IPS-15b (cell line): ENCODE measurements at regions not wholly inside any gene's neighbourhood (a gene's known extent, or its start where the extent isn't known, plus 50 kb on each side); places are given as distances from the start of the nearest gene placed in this dataset.

ENCODE experiments used
- H3K27me3 ChIP-seq: one replicate; pipeline ENCODE4 v1.6.1; 2013; ENCODE audit warnings: low read length; ENCODE audit not compliant: control insufficient read depth, insufficient read depth
- H3K36me3 ChIP-seq: one replicate; pipeline ENCODE4 v1.6.1; 2013; ENCODE audit warnings: low read length; ENCODE audit not compliant: control insufficient read depth, insufficient read depth
- H3K4me1 ChIP-seq: one replicate; pipeline ENCODE4 v1.6.1; 2013; ENCODE audit warnings: mild to moderate bottlenecking, low read length; ENCODE audit not compliant: control insufficient read depth, insufficient read depth
- H3K4me3 ChIP-seq: one replicate; pipeline ENCODE4 v1.5.1; 2013; ENCODE audit warnings: low read depth, low read length
- H3K9ac ChIP-seq: one replicate; pipeline ENCODE4 v1.6.1; 2013; ENCODE audit warnings: low read depth, mild to moderate bottlenecking, low read length
- H3K9me3 ChIP-seq: one replicate; pipeline ENCODE4 v1.6.1; 2013; ENCODE audit warnings: mild to moderate bottlenecking, low read length; ENCODE audit not compliant: control insufficient read depth, insufficient read depth

GRCh38 chr6:138597336-138597735, 98.0 kb upstream of the NHSL1 start:
- H3K9ac ChIP-seq = no peak overlapping the region
- H3K4me1 ChIP-seq = peaks cover 34% of the 10 kb centered on the region
- H3K4me3 ChIP-seq = no peak overlapping the region
- no peaks in the 10 kb centered on the region for H3K9me3 ChIP-seq
- no peaks in the 10 kb centered on the region for H3K27me3 ChIP-seq
- no peaks in the 10 kb centered on the region for H3K36me3 ChIP-seq

DNA sequence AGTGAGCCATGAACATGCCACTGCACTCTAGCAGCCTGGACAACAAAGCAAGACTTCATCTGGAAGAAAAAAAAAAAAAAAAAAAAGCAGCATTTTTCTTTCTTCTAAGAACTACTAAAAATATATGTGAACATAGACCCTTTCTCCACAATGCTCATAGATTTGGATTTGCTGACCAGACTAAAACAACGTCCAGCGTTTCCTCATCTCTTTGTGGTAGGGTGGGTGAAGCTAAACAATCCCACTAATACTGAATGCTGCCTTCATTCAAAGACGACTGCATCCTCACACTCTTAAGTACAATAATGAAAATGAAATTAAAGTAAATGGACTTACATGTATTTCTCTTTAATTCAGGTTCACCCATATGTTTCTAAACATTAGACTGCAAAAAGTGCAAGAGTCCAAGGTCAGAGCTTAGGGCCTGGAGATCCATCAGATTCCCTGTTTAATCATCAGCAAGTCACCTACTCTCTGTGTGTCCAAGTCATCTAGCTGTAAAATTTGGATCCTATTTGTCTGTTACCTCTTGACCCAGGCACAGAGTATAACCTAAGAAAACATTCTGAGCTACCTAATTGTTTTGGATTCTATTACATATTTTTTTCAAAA, 99.4 kb upstream of the NHSL1 start:
- H3K27me3 ChIP-seq = no peaks in the 10 kb centered on the region
- H3K9me3 ChIP-seq = no peaks in the 10 kb centered on the region
- no peaks in the 10 kb centered on the region for H3K36me3 ChIP-seq
- H3K4me1 ChIP-seq = peaks cover 22% of the 10 kb centered on the region
- no peak overlapping the region for H3K4me3 ChIP-seq
- H3K9ac ChIP-seq = no peak overlapping the region

DNA sequence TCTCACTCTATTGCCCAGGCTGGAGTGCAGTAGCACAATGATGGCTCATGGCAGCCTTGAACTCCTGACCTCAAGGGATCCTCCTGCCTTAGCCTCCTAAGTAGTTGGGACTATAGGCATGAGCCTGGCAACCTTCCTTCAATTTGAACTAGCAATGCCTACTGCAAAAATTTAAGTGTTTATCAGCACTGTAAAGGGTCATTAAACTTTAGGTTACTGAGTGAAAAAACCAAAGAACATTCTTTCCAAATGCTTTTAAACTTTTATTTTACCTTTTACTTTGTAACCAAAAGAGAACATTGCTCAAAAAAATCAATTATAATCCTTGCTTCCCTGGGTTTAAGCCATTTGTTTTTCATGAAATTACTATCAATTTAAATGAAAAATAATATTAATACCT, 101.0 kb upstream of the NHSL1 start:
- no peaks in the 10 kb centered on the region for H3K9me3 ChIP-seq
- no peak overlapping the region for H3K4me3 ChIP-seq
- H3K9ac ChIP-seq = no peak overlapping the region
- H3K27me3 ChIP-seq = no peaks in the 10 kb centered on the region
- no peaks in the 10 kb centered on the region for H3K36me3 ChIP-seq
- peaks cover 9% of the 10 kb centered on the region for H3K4me1 ChIP-seq

GRCh38 chr6:138600726-138601125, 101.4 kb upstream of the NHSL1 start:
- Histone ChIP-seq H3K4me1 (peaks cover 8% of the 10 kb centered on the region), H3K9ac (no peak overlapping the region), H3K36me3 (no peaks in the 10 kb centered on the region), H3K9me3 (no peaks in the 10 kb centered on the region), H3K27me3 (no peaks in the 10 kb centered on the region), H3K4me3 (no peak overlapping the region)

DNA sequence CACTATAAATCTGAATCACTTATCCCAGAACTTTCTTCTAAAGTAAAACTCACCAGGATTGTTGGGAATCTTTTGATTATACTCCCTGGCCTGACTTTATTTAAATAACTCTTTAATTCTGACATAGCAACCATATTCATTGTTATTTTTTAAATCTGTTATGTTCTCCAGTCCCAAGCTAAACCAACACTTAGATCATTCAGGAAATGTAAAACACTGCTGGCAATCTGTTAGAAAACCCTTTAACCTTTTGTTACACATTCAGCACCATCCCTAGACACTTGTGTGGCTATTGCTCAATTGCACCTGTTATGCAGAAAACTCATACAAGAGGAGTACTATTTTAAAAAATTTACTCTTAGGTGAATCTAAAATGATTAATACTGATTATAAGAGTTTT, 101.8 kb upstream of the NHSL1 start:
- H3K9me3 ChIP-seq = no peaks in the 10 kb centered on the region
- H3K4me3 ChIP-seq = no peak overlapping the region
- no peak overlapping the region for H3K9ac ChIP-seq
- H3K27me3 ChIP-seq = no peaks in the 10 kb centered on the region
- no peaks in the 10 kb centered on the region for H3K36me3 ChIP-seq
- peaks cover 4% of the 10 kb centered on the region for H3K4me1 ChIP-seq

- Histone ChIP-seq H3K9me3 (no peaks in the 10 kb centered on the region), H3K36me3 (no peaks in the 10 kb centered on the region), H3K9ac (no peak overlapping the region), H3K27me3 (no peaks in the 10 kb centered on the region), H3K4me1 (no peaks in the 10 kb centered on the region), H3K4me3 (no peak overlapping the region)
Observed at GRCh38 chr6:138605958-138606357, 106.7 kb upstream of the NHSL1 start.

DNA sequence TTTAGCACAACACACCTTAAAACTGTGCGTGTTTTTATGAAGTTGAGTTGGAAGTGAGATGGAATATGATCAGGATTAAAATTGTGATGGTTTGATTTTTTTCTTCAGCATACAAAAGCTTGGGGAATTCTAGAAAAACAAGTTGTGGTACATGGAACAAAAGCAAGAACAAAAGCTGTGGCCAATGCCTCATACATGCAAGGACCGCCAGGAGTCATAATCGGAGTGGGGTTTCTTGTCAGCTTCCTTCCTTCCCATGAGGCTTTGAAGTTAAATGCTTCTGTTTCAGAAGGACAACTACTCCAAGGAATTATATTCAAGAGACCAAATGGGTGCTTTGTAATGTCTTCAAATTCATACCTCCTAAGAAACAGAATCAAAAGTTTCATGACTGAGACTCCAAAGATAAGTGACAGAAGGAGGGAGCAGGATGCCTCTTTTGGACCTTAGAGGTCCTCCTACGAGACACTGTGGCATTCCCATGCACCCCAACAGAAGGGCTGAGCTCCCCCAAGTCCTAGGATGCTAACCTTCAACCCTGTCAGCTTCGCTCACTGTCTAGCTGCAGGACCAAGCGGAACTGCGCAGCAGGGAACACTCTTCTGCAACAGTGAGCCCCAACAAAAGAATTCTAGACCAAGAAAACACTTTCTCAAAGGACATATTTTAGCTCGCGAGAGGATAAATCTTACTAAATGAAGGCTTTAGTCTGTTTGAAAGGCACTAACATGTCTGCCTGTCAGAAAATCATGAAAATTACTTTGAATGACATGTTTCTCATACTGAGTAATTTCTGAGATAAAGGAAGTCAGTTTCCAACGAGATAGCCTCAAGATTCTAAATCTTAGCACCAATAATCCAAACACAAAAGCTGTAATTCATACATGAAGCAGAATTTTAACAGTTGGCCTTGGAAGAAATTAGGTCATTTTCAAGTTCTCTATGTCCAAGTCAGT, 108.5 kb upstream of the NHSL1 start:
- no peaks in the 10 kb centered on the region for H3K36me3 ChIP-seq
- no peak overlapping the region for H3K4me3 ChIP-seq
- H3K4me1 ChIP-seq = no peaks in the 10 kb centered on the region
- no peak overlapping the region for H3K9ac ChIP-seq
- no peaks in the 10 kb centered on the region for H3K9me3 ChIP-seq
- no peaks in the 10 kb centered on the region for H3K27me3 ChIP-seq

GRCh38 chr6:138608896-138609295, 109.6 kb upstream of the NHSL1 start:
- H3K9me3 ChIP-seq = no peaks in the 10 kb centered on the region
- H3K27me3 ChIP-seq = no peaks in the 10 kb centered on the region
- H3K9ac ChIP-seq = no peak overlapping the region

GRCh38 chr6:138609801-138610430, 110.6 kb upstream of the NHSL1 start:
- H3K27me3 ChIP-seq = no peaks in the 10 kb centered on the region

More at GRCh38 chr6:138608896-138609295, 109.6 kb upstream of the NHSL1 start:
- Histone ChIP-seq H3K4me3 (no peak overlapping the region), H3K4me1 (no peaks in the 10 kb centered on the region), H3K36me3 (no peaks in the 10 kb centered on the region)

DNA sequence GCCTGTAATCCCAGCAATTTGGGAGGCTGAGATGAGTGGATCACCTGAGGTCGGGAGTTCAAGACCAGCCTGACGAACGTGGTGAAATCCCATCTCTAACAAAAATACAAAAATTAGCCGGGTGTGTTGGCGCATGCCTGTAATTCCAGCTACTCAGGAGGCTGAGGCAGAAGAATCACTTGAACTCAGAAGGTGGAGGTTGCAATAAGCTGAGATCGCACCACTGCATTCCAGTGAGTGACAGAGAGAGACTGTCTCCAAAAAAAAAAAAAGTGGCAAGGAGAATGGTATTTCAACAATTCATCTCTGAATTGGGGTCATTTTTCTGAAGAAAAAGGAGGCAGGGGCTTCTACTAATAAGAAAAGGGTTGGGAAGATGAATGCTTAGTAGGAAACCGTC, 111.5 kb upstream of the NHSL1 start:
- H3K4me3 ChIP-seq = no peak overlapping the region

More at GRCh38 chr6:138609801-138610430, 110.6 kb upstream of the NHSL1 start:
- Histone ChIP-seq H3K4me1 (no peaks in the 10 kb centered on the region), H3K9ac (no peak overlapping the region), H3K4me3 (no peak overlapping the region), H3K36me3 (no peaks in the 10 kb centered on the region), H3K9me3 (no peaks in the 10 kb centered on the region)

GRCh38 chr6:138614151-138614550, 114.9 kb upstream of the NHSL1 start:
- Histone ChIP-seq H3K36me3 (no peaks in the 10 kb centered on the region), H3K4me1 (no peaks in the 10 kb centered on the region), H3K9me3 (no peaks in the 10 kb centered on the region), H3K9ac (no peak overlapping the region), H3K27me3 (no peaks in the 10 kb centered on the region), H3K4me3 (no peak overlapping the region)

More for the DNA sequence above, 111.5 kb upstream of the NHSL1 start:
- Histone ChIP-seq H3K36me3 (no peaks in the 10 kb centered on the region), H3K9me3 (no peaks in the 10 kb centered on the region), H3K4me1 (no peaks in the 10 kb centered on the region), H3K9ac (no peak overlapping the region), H3K27me3 (no peaks in the 10 kb centered on the region)
